ENCODE measurements at regions not wholly inside any gene's neighbourhood (a gene's known extent, or its start where the extent isn't known, plus 50 kb on each side); places are given as distances from the start of the nearest gene placed in this dataset.

GRCh38 chr11:134779179-134779578 lies 367.1 kb upstream of the B3GAT1 start:
- WGBS (ENCODE audit: insufficient coverage) = no CpG with 5 or more reads among the region's 4 CpGs
- Histone ChIP-seq H3K27ac (ENCODE audit: low read length in 2 of 2) (no peak overlapping the region), H2AFZ (ENCODE audit: insufficient read depth, low read depth, low read length, poor library complexity, severe bottlenecking) (no peak overlapping the region), H3K9me3 (ENCODE audit: control extremely low read depth in 1 of 3, control insufficient read depth in 2 of 3, insufficient read depth in 1 of 3, low read length in 2 of 3) (peaks cover 0 to 3% (median 0%) of the 10 kb centered on the region in 3 donors), H3K36me3 (replicated peaks in 1 of 2; ENCODE audit: control extremely low read depth in 1 of 2, control insufficient read depth in 1 of 2, extremely low read depth in 1 of 2, insufficient read depth in 2 of 2, low read length in 1 of 2) (no peaks in the 10 kb centered on the region), H3K79me2 (ENCODE audit: control insufficient read depth, insufficient read depth, low read length) (no peaks in the 10 kb centered on the region), H3K4me1 (ENCODE audit: control insufficient read depth in 2 of 2, insufficient read depth in 2 of 2, low read length in 2 of 2) (no peaks in the 10 kb centered on the region), H3K4me2 (replicated peaks; ENCODE audit: low read depth, low read length, poor library complexity, severe bottlenecking) (no peak overlapping the region), H3K4me3 (ENCODE audit: control extremely low read depth in 1 of 5, extremely low read depth in 1 of 5, insufficient read depth in 1 of 5, low read depth in 2 of 5, low read length in 4 of 5) (no peak overlapping the region), H3K9ac (ENCODE audit: low read length) (no peak overlapping the region), H3K27me3 (replicated peaks in 1 of 4; ENCODE audit: control extremely low read depth in 1 of 4, control insufficient read depth in 3 of 4, insufficient read depth in 4 of 4, low read length in 3 of 4) (no peaks in the 10 kb centered on the region), H4K20me1 (ENCODE audit: control insufficient read depth, insufficient read depth, low read length, poor library complexity, severe bottlenecking) (no peaks in the 10 kb centered on the region)
- H3K27ac Mint-ChIP-seq = no peak overlapping the region
- ChIA-PET CTCF (no interaction called here), POLR2A (no interaction called here)
- DNase-seq = no peak
- intact Hi-C loops (cut with micrococcal nuclease) = no loop called here
- no peak for ATAC-seq (ENCODE audit: low read depth)
- H3K27me3 Mint-ChIP-seq = peaks cover 7% of the 10 kb centered on the region
- H3K4me3 Mint-ChIP-seq = no peak overlapping the region
- H3K4me1 Mint-ChIP-seq = no peaks in the 10 kb centered on the region
- no peak for TF ChIP-seq EZH2 (IDR thresholded peaks at IDR 0.05; ENCODE audit: borderline replicate concordance, insufficient read depth, low read depth, low read length, poor library complexity, severe bottlenecking)
- no peak for TF ChIP-seq CTCF (IDR thresholded peaks at IDR 0.05)
- H3K9me3 Mint-ChIP-seq (ENCODE audit: insufficient read depth) = peaks cover 5% of the 10 kb centered on the region

- WGBS (ENCODE audit: insufficient coverage) = no CpG with 5 or more reads among the region's 1 CpG
- POLR2A ChIA-PET = no interaction called here
- peaks cover 4% of the 10 kb centered on the region for H3K27me3 Mint-ChIP-seq
Observed at GRCh38 chr11:134768463-134768862, 356.4 kb upstream of the B3GAT1 start.

More at GRCh38 chr11:134768463-134768862, 356.4 kb upstream of the B3GAT1 start:
- H3K27me3 ChIP-seq (replicated peaks in 1 of 4; ENCODE audit: control extremely low read depth in 1 of 4, control insufficient read depth in 3 of 4, insufficient read depth in 4 of 4, low read length in 3 of 4) = no peaks in the 10 kb centered on the region
- H3K36me3 ChIP-seq (replicated peaks in 1 of 2; ENCODE audit: control extremely low read depth in 1 of 2, control insufficient read depth in 1 of 2, extremely low read depth in 1 of 2, insufficient read depth in 2 of 2, low read length in 1 of 2) = no peaks in the 10 kb centered on the region
- no peaks in the 10 kb centered on the region for H3K4me1 ChIP-seq (ENCODE audit: control insufficient read depth in 2 of 2, insufficient read depth in 2 of 2, low read length in 2 of 2)
- DNase-seq (no peak), ATAC-seq (ENCODE audit: low read depth) (no peak)
- H2AFZ ChIP-seq (ENCODE audit: insufficient read depth, low read depth, low read length, poor library complexity, severe bottlenecking) = no peak overlapping the region
- Mint-ChIP-seq H3K4me3 (no peak overlapping the region), H3K9me3 (ENCODE audit: insufficient read depth) (peaks cover 7% of the 10 kb centered on the region), H3K4me1 (no peaks in the 10 kb centered on the region), H3K27ac (no peak overlapping the region)
- H3K9me3 ChIP-seq (ENCODE audit: control extremely low read depth in 1 of 3, control insufficient read depth in 2 of 3, insufficient read depth in 1 of 3, low read length in 2 of 3) = peaks cover 0 to 12% (median 10%) of the 10 kb centered on the region in 3 donors
- H3K9ac ChIP-seq (ENCODE audit: low read length) = no peak overlapping the region
- H3K4me2 ChIP-seq (replicated peaks; ENCODE audit: low read depth, low read length, poor library complexity, severe bottlenecking) = no peak overlapping the region
- intact Hi-C loops (cut with micrococcal nuclease) = no loop called here
- no peak overlapping the region for H3K4me3 ChIP-seq (ENCODE audit: control extremely low read depth in 1 of 5, extremely low read depth in 1 of 5, insufficient read depth in 1 of 5, low read depth in 2 of 5, low read length in 4 of 5)
- CTCF ChIA-PET = no interaction called here
- H3K27ac ChIP-seq (ENCODE audit: low read length in 2 of 2) = no peak overlapping the region
- TF ChIP-seq EZH2 (IDR thresholded peaks at IDR 0.05; ENCODE audit: borderline replicate concordance, insufficient read depth, low read depth, low read length, poor library complexity, severe bottlenecking) (no peak), CTCF (IDR thresholded peaks at IDR 0.05) (no peak)
- H4K20me1 ChIP-seq (ENCODE audit: control insufficient read depth, insufficient read depth, low read length, poor library complexity, severe bottlenecking) = no peaks in the 10 kb centered on the region
- H3K79me2 ChIP-seq (ENCODE audit: control insufficient read depth, insufficient read depth, low read length) = no peaks in the 10 kb centered on the region
